GM19455 (cell line): ENCODE measurements at regions not wholly inside any gene's neighbourhood (a gene's known extent, or its start where the extent isn't known, plus 50 kb on each side); places are given as distances from the start of the nearest gene placed in this dataset.

ENCODE experiments used
- ATAC-seq: cut with Tn5 transposase; IDR thresholded peaks from one replicate; pipeline ENCODE4 v1.9.1; 2021; ENCODE audit not compliant: unreplicated experiment

GRCh38 chr2:21427606-21428005 is 303.8 kb downstream of the TDRD15 start:
- no peak for ATAC-seq

DNA sequence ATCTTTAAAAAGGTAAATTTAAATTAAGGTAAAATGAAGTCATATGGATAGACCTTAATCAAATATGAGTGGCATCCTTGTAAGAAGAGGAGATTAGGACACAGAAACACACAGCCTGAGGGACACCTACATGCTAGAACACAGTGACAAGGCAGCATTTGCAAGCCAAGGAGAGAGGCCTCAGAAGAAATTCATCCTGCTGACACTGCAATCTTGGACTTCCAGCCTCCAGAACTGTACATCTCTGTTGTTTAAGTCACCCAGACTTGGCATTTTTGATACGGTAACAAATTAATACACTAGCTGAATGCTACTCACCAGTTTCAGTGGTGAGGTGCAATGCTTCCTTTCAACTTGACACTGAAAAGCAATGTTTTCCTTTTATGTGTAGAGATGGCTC is 305.0 kb downstream of the TDRD15 start:
- no peak for ATAC-seq

DNA sequence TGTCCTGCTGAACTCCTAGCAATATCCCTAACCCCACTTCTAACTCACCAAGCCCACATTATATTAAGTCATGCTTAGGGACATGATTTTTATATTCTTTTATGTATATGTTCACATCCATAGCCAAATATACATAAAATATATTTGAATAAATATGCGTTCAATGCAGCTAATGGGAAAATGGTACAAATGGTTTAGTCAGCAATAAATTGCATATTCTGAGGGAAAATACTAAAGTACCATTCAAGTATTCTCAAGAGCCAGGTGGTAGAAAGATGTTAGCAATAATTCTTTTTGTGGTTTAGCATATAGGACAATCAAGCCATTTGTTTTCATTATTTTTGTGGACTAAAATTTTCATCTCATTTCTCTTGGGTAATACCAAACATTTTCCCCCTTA is 306.0 kb downstream of the TDRD15 start:
- ATAC-seq: no peak

GRCh38 chr2:21431078-21431477 is 307.3 kb downstream of the TDRD15 start:
- no peak for ATAC-seq

DNA sequence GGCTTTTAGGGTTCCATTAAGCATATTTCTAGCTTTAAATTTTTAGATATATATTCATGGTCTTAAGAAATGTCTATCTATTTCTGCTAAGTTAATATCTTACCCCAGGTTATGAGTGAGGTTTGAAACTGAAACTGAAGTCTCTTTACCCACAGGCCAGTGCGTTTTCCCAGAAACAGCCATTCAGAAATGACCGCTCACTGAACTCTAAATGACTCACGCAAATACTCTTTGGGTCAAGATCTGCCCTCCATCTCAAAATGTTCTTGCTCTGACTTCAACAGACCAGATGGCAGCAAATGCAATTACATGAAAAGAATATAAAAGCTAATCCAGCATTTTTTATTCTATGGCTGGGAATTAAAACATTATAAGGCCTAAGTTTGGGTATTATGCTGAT is 315.2 kb downstream of the TDRD15 start:
- no peak for ATAC-seq

- ATAC-seq: no peak
Measured at GRCh38 chr2:21441442-21441841, 317.7 kb downstream of the TDRD15 start.

DNA sequence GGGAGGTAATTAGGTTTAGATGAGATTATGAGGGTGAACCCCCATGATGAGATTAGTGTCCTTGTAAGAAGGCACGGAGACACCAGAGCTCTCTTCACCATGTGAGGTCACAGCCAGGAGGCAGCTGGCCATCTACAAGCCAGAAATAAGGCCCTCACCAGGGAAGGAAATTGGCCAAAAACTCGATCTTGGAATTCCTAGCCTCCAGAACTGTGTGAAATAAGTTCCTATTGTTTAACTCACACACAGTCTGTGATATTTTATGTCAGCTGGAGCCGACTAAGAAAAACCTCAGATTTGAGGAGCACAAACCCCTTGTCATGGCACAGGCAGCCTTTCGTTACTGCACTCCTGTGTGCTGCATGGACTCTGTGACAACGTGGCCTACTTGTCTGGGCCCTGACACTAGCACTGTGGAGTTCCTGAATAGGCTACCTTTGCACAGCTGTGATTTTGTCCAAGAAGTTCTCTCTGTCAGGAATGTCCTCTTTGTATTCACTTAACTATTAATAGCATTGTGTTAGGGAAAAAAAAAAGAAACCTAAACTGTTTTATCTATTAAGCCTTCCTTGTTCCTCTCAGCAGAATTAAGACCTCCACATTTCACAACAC is 319.8 kb downstream of the TDRD15 start:
- no peak for ATAC-seq

- no peak for ATAC-seq
Measured at GRCh38 chr2:21449881-21450280, 326.1 kb downstream of the TDRD15 start.

DNA sequence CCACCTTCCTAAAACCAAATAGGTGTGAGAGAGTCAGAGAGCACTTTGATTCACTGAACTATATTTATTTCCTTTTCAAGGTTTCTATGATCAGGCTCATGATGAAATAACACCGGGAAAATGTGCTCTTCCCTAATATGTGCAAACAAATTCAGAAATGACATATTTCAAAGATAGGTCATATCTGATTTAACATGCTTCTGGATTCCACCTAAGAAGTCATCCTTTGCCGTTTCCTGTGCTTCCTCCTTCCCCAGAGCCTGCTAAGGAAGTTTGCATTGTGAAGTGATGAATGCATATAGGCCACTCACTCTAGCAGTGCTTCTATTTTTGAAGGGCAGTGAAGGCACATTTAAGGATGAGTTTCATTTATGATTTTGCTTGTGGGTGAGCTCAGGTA is 327.6 kb downstream of the TDRD15 start:
- no peak for ATAC-seq

GRCh38 chr2:21452263-21452662 is 328.5 kb downstream of the TDRD15 start:
- ATAC-seq: no peak

GRCh38 chr2:21452678-21453077 is 328.9 kb downstream of the TDRD15 start:
- ATAC-seq: no peak

DNA sequence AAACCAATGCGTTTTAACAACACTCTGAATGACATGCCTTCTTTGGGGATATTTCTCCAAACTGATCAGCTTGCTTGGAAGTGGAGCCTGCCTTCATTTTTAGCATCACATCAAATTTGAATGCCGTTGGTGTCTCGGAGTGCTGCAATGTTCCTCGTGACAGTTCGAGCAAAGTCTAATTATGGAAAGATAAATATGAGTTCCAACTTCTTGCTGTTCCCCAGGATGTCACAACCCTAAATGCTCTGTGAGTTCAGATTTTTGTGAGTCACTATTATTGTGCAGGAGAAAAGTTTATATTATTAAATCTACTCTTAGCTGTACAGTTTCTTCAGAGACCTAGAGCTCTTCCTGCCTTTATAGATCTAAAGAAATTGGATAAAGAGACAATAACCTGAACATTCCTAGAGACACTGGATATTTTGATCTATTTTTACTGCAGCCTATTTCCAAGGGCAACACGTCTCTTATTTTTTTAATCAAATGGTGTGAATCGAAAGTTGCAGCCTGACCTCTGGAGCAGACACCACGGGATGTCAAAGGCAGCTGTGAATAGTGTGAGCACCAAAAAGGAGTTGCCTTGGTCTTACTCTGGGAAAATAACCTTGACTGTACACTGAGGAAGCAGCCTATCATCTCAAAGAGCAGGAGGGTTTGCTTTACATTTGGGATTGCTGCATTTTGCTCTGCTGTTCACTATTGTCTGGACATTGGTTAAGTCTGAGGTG is 330.1 kb downstream of the TDRD15 start:
- no peak for ATAC-seq

DNA sequence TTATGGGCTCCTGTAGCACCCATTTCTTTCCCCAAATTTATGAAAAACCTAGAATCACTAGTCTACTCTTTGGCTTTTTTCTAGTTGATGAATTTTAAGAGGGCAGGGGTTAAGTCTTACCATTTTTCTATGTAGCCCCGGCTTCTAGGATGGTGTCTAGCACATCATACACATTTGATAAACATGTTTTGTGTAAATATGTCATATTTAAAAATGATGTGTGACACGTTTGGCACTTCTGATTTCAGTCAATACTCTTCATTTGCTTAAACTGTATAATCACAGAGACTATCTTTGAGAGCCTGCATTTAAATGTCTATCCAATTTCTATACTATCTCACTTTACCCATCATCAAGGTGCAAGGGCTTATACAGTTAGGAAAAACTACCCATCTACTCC is 331.1 kb downstream of the TDRD15 start:
- ATAC-seq: no peak

- no peak for ATAC-seq
Measured at GRCh38 chr2:21461754-21462240, 338.0 kb downstream of the TDRD15 start.

DNA sequence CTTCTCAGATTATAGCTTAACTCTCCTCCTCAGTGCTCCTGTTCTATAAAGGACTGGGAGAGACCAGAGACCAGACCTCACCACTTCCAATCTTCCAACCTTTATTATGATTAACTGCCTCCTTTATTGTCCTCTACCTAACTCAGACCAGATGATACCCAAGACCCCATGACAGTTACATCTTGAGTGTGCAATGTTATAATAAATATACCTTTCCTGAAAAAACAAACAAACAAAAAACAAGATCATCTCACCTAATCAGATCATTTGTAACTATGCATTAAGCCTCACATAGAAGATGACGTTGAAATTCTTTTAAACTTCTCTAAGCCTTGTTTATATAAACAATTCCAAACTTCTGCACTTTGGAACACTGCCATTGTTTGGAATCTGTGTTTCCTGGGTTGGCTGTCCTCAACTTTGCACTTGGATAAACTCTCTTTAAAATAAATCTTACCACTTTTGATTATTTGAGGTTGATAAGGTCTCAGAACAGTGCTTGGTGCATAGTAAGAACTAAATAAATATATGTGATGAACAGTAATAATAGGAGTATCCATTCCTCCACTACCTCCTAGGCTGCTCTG is 342.7 kb downstream of the TDRD15 start:
- no peak for ATAC-seq

DNA sequence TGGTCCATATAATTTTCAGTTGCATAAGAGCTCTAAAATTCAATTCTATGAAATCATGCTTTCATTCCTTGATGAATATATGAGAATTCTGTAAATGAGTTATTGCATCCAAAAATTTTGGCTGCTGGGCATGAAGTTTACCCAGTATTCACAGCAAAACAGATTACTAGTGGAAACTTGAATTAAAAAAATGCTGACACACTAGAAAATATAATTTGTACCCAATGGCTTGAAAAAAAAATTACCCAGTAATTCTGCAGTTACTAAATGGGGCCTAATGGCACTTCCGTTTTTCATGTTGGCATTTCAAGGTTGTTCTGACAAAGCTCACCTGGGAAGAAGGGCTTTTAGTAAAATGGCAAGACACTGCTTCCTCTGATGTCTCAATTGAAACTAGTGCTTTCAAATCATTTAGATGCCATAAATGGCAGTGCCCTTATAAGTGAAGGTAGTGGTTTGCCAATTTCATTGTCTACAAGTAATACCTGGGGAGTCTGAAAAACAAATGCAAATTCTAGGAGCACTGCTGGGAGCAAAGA is 343.6 kb downstream of the TDRD15 start:
- no peak for ATAC-seq

DNA sequence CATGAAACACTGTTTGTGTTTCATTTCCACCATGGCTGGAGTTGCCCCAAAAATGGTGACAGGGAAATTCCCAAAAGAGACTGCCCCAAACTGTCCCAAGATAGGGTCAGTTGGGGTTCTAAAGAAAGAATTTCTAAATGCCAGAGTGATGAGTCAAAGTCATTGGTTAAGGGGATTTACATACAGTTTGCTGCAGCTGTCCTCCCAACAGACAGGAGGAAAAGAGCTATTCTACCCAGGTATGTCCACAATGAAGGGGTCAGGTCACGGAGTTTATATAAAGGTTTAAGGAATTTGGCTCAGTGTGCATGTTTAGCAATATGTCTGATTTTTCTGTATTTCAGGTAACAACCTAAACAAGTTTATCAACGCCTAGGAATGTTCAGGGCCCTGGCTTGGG is 344.1 kb downstream of the TDRD15 start:
- ATAC-seq: no peak

DNA sequence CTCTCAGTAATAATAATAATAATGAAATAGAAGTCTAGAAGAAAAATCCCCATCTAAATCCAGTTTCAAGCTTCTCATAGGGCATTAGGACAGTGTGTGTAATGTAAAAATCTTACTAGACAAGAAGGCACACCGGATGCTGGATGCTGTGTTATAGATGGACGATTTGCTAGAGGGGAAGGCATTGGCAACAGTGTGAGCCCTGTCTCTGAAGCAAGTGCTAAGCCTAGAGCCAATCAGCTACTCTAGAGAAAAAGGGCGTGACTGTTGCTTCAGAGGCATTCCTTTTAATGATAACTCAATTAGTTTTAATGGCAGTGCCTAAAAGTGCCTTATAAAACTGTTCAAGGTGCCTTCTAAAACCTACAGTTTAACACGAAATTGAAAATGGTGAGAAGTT is 344.9 kb downstream of the TDRD15 start:
- no peak for ATAC-seq

- no peak for ATAC-seq
Measured at GRCh38 chr2:21469158-21469557, 345.4 kb downstream of the TDRD15 start.

- no peak for ATAC-seq
Measured at GRCh38 chr2:21469564-21469963, 345.8 kb downstream of the TDRD15 start.

DNA sequence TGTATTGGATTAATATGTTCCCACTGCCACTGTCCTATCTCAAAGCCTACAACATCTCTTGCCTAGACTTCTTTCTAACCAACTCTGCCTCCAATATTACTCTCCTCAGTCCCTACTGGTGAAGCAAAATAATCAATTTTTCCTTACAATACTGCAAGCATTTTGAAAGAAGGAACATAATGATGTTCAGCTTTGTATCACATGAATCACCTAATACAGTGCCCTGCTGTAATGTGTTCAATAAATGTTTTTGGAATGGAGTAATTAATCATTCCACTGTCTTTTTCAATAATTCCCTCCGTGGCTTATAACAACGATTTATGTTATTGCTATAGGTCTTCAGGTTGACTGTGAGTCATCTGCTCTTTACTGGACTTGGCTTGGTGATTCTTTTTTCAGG is 356.4 kb downstream of the TDRD15 start:
- ATAC-seq: no peak

DNA sequence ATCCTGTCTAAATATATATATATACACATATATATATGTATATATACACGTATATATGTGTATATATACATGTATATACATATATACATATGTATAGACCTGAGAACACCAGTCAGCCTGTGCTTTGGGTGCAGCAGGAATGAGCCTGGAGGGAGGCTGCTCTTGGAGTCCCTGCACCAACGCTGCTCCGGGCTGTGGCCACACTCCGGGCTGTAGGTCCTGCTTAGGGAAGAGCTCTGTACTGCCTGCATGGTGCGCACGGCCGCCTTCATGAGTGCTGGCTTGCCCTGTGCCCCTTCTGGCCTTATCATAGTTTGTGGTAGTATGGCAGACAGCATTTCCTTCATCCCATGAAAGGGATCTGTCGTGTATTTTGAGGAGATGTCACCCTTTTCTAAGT is 360.9 kb downstream of the TDRD15 start:
- no peak for ATAC-seq
